ENCODE measurements at regions not wholly inside any gene's neighbourhood (a gene's known extent, or its start where the extent isn't known, plus 50 kb on each side); places are given as distances from the start of the nearest gene placed in this dataset.

DNA sequence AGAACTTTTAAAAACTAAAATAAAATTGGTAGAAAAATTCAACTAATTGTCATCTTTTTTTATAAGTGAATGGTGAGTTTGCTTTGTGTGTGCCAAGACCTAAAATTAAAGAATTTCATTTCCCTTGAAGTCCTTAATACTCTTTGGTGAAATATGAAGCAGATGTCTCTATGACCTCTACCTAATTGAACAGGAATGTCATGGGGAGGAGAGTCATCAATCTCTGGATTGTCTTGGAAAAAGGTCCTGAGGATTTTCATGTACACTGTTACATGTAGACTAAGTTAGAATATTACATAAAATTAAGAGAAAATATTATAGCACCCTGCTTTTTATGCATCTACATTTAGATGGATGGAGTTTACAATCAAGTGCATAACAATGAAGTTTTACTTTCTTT is 177.9 kb upstream of the LRP1B start:
- TF ChIP-seq, protein P1, sequence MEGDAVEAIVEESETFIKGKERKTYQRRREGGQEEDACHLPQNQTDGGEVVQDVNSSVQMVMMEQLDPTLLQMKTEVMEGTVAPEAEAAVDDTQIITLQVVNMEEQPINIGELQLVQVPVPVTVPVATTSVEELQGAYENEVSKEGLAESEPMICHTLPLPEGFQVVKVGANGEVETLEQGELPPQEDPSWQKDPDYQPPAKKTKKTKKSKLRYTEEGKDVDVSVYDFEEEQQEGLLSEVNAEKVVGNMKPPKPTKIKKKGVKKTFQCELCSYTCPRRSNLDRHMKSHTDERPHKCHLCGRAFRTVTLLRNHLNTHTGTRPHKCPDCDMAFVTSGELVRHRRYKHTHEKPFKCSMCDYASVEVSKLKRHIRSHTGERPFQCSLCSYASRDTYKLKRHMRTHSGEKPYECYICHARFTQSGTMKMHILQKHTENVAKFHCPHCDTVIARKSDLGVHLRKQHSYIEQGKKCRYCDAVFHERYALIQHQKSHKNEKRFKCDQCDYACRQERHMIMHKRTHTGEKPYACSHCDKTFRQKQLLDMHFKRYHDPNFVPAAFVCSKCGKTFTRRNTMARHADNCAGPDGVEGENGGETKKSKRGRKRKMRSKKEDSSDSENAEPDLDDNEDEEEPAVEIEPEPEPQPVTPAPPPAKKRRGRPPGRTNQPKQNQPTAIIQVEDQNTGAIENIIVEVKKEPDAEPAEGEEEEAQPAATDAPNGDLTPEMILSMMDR (IDR thresholded peaks at IDR 0.05; ENCODE audit: low read depth, low read length, poor library complexity, severe bottlenecking): no peak
- TF ChIP-seq EZH2phosphoT487 (IDR thresholded peaks at IDR 0.05; ENCODE audit: borderline replicate concordance, low read length): no peak

Data from DOHH2 (cell line).